ENCODE measurements at regions not wholly inside any gene's neighbourhood (a gene's known extent, or its start where the extent isn't known, plus 50 kb on each side); places are given as distances from the start of the nearest gene placed in this dataset.
"Not testable (repeated sequence)": the region's sequence is repeated elsewhere in the genome, so short reads cannot be mapped to it uniquely, and the experiment has no call there.

GRCh38 chr3:21204122-21204521 is 546.9 kb downstream of the ZNF385D start:
- not testable (repeated sequence) for TF ChIP-seq POLR2AphosphoS5, EP300 (IDR thresholded peaks at IDR 0.05)
